ENCODE measurements at regions not wholly inside any gene's neighbourhood (a gene's known extent, or its start where the extent isn't known, plus 50 kb on each side); places are given as distances from the start of the nearest gene placed in this dataset.

DNA sequence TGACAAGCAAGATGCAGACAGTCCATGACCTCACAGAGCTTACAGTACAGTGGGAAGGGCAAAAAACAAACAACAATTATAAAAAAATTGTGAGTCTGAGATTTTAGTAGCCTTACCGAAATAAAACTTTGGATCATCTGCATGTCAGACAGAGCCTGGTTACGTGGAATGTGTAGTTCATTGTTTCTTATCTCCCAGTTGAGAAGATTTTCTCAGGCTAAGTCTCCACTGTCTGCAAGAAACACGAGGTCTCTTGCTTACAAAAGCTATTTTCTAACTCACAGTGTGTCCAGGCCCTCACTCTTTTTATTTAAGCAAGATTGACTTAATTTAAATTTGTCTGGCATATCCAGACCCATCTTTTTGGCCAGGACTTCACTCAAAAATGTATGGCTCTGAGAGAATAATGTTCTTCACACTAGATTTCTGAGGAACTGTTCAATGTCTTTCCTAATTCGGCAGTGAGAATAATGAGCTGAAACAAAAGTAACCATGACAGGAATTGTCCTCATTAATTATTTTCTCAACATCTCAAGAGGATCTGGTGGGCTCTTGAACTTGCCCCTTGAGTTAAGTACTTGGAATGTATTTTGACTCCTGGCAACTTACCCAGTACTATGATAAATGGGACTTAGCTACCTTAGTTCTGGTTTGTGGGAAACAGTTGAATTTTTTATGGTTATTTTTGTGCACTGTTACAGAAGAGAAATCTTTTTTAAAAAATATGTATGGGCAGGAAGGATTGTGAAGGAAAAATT lies 265.1 kb upstream of the COL8A1 start:
- DNase-seq (ENCODE audit: low spot score), result no peak

DNA sequence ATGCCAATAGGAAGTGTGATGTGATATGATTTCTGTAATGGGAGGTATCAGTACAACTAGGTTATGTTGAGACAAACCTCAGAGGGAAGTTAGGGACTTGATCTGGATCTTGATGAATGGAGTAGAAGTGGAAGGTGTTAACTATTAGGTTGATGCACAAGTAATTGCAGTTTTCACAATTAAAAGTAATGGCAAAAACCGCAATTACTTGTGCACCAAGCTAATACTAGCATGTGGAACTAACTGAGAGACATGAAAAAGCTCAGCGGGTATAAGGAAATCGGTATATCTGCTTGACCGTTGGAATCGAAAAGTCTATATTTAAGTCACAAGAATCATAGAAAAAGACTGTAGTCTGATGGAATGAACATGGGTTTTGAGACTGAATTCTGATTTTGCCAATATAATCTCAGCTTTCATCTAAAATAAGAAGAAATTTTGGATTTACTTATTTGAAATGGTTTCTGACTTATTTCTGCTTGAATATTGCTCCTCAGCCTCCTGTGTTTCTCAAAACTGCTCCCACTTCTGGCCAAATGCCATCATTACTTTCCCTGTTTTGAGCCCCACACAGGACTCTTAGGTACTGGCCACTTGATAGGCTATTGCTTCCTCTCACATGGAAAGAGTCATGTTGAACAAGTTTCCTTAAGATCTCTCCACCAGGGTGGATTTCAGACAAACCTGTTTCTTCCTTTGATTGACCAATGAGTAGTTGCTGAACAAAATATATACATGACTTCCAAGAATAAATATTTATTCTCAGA lies 271.5 kb upstream of the COL8A1 start:
- DNase-seq (ENCODE audit: low spot score), result peak; percentile 62

DNA sequence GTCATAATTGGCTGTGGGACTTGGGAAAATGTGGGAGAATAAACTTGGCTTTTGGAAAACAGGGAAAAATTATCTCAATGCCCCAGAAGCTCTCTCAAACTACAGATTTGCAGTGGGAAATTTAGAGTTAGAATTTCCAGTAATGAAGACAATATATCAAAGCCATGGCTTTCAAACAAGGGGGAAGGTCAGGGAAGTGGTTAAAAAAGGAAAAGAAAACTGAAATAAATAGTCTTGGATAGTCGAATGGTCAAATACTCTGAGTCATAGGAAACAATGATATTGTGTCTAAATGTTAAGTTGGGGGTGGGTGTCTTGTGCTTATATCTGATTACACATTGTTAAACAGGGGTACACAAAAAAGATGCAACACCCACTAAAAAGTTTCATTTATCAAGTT lies 272.4 kb upstream of the COL8A1 start:
- no peak for DNase-seq (ENCODE audit: low spot score)

DNA sequence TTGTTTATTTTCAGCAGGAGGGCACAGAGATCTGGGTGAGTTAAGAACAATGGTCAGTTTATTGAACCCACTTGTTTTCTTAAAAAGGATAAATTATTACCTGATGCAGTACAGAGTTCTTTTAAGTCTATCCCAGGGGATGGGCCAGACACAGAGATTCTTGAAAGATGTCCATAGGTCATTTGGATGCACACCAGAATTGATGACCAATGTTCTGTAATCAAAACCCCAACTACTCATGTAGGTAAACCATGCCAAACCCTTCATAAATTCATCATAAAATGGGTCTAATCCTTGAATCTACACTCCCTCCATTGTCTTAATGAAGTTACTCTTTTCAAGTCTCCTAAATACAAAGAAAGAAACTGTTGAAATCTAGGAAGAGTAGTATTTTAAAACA lies 273.0 kb upstream of the COL8A1 start:
- DNase-seq (ENCODE audit: low spot score), result no peak

DNA sequence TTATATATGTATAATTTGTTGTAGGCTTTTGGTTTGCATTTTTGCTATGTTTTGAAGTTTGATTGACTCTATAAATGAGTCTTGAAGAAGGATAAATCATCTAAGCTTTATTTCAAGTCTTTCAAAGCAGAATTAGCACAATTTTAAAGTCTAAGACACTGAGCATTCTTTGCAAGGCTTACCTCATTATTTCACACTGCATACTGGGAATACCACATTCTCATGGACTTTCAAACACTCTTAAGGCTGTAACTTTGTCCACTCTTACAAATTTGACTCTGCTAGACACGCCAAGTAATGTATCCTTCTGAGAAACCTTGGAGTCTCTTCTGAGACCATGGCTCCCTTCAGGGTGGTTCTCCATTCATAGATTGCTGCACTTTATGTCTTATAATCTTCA lies 281.3 kb upstream of the COL8A1 start:
- DNase-seq (ENCODE audit: low spot score), result no peak

DNA sequence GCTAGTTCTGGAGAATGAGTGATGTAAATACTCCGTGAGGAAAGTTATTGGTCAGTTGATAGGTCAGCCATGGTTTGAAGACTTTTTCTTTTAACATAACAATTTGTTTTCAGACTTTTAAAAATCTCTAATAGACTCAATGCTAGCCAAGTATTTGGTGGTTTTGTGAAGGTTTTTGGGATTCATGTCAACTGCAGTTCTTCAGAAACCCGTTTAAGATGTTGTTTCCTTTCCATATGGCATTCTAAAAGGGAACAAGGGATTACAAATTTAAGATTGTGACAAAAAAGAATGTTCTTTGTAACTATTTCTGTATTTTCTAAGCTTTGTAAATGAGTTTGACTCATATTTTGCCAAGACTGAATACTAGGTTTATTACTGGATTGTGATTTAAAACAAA lies 281.7 kb upstream of the COL8A1 start:
- DNase-seq (ENCODE audit: low spot score), result no peak

DNA sequence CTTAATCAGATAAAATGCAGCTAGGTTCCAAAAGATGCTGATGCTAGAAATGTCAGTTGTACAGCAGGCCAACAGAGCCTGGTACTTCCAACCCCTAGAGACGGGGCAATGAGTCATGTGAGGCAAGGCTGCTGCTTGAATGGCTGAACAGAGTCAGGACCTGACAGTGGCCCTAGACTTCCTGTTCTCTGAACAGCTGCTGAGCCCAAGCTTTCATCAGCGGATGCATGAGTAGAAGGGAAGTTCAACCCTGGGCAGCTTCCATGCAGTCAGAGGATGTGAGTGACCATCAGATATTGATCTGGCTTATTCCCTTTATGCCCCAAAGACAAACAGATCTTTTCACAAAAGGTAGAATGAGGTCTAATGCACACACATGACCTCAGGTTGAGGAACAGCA lies 282.9 kb upstream of the COL8A1 start:
- DNase-seq (ENCODE audit: low spot score), result no peak

DNA sequence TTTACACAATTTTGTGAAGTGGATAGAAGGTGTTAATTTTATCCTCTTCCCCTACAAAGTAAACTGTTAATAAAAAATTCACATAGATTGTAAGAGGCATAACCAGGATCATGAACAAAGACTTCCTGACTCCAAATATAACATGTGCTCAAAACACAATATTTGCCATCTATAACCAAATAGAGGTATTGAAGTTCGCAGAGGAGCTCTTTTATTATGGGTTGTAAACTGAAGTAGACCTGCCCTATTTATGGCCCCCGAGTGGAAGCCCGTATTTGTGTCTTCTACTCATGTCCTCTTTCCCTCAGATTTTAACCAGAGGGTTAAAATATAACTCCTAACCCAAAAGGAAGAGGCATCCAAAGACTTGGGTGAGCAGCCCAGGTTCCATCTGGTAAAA lies 285.6 kb upstream of the COL8A1 start:
- DNase-seq (ENCODE audit: low spot score), result no peak

DNA sequence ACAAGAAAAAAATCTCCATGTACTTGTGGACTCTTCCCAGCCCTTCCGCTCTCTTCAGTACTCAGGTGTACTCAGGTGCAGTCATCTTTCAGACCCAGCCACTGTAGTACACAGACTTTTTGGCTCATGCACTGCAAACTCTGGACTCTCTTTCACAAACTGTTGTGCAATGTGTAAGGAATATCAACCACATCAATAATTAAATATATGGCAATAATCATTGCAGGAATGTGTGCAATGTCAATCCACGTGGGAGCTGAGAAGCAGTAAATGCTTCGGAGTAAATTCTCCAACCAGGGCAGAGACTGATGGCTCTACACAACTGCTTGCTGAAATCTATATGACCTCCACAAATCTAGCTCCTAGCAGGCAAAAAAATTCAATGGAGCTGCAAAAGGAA lies 287.3 kb upstream of the COL8A1 start:
- DNase-seq (ENCODE audit: low spot score), result no peak

DNA sequence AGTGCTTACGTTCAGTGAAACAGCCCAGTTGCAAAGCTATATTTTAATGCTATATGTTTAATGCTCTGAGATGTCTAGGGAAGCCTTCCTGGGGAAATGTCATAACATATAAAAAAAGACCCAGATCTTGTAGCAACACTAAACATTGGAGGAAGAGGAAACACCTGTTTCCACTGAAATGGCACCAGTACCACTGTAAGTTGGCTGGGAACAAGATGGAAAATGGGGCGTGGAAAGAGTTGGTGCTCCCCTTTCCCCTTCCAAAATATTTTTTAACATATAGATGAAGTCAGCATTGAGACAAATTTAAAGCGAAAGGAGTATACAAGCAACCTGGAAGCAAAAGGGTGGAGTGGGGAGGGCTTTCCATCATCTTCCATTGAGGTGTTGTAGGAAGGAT lies 289.9 kb upstream of the COL8A1 start:
- DNase-seq (ENCODE audit: low spot score), result no peak

DNA sequence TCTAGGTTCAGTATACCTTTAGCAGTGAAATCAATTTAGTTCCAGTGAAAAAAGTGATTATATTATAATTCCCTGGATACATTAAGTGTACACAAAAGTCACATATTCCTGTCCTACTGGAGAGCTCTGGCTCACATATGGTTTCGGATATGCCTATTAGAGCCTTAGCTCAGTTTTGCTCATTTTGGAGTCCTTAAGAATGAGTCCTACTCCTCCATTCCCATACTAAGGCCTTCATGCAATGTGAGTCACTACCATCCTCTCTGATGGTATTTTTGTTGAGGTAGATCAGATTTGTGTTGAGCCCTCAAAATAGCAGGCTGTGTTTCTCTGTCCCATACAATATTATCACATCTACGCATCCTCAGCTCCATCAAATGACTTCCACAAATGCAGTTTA lies 294.2 kb upstream of the COL8A1 start:
- no peak for DNase-seq (ENCODE audit: low spot score)

DNA sequence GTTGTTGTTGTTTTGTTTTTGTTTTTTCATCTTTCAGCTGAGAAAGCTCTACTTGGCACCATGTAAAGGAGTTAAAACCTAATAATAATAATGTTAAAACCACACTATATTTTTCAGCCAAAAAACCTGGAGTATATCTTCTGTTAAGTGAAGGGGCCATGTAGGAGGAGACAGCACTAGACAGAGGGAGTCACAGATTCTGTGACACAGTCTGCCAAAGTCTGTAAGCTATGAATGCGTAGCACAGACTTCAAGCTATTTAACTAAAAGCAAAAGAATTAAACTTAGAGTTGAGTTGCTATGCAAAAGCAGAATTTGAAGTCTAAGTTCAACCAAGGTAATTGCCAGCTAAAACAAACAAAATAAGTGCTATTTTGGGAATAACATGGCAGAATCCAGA lies 296.0 kb upstream of the COL8A1 start:
- DNase-seq (ENCODE audit: low spot score), result no peak

DNA sequence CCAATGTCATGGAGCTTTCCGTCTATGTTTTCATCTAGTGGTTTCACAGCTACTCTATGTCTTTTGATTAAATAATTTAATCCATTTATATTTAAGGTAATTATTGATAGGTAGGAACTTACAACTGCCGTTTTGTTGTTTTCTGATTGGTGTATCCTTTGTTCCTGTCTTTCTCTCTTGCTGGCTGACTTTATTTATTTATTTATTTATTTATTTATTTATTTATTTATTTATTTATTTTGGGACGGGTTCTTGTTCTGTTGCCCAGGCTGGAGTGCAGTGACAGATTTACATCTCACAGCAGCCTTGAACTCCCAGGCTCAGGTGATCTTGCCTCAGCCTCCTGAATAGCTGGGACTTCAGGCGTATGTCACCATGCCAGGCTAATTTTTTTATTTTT lies 299.2 kb upstream of the COL8A1 start:
- no peak for DNase-seq (ENCODE audit: low spot score)

DNA sequence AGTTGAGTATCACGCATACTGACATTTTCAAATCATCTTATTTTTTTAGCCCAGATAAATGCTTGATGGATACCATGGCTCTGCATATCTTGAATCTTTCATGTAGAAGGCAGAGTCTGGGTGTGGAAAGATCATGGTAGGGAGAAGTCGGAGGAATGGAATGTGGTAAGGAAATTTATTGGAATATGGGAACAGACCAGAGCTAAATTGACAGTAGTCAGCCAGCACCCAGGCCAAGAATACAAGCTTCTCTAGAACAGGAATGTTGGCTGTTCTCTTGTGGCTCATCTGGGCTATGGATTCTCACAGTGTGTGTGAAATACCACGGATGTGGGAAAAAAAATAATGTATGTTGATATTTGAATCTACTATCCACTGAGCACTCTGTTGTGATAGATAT lies 305.7 kb upstream of the COL8A1 start:
- no peak for DNase-seq (ENCODE audit: low spot score)

DNA sequence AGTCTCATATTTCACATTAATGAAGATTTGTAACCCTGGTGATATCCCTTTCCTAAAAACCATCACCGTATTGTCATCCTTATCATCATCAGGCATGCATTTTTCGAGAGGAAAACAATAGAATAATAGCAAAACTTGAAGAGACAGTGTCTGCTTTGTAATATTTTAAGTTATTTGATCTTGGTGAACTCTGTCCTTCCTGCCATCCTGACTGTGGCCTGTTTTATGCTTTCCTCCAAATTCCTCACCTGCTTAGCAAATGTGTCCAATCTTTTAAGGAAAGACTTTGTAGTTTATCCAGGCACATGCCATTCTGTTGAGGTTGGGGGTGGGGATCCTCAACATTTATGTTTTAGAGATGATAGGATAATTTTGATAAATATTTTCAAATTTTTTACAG lies 306.1 kb upstream of the COL8A1 start:
- DNase-seq (ENCODE audit: low spot score), result no peak

DNA sequence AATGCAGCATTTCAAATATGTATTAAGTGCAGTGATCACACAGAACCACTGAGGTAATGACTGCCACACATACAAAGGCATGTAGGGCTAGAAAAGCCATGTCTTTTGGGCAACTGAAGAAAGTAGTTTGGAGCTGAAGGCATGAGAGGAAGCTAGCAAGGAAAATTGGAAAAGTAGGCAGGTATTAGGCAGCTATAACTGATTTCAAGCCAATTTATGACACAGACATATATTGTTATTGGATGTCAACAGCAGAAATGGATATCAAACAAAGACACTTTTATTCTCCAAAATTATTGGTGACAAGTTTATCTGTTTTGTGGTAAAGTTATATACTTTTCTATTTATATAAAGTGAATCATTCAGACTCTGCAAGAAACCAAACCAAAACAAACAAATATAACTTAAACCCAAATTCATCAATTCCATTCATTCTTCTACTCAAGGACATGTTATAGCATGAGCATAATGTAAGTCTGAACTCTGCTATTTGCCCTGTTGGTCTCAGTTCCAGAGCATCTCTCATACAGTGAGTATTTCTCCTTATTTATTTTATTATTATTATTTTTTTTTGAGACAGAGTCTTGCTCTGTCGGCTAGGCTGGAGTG lies 307.4 kb upstream of the COL8A1 start:
- DNase-seq (ENCODE audit: low spot score), result no peak

DNA sequence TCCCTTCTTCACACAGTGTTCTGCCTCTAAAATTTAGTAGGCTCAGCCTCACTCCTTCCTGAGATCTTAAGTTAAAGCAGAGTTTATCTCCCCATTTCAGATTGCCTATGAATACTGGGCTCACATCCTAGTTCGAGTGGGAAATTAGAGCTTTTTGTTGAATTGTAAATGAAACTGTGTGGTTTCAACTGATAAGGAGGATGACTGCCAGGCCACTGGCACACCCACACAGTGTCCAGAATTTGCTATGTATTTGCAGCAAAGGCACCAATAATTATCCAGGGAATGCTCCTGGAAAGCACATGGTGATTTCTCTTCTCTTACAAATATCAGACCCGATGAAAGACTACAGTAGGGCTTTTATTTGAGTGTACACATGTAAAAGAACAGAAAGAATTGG lies 308.1 kb upstream of the COL8A1 start:
- DNase-seq (ENCODE audit: low spot score), result no peak

DNA sequence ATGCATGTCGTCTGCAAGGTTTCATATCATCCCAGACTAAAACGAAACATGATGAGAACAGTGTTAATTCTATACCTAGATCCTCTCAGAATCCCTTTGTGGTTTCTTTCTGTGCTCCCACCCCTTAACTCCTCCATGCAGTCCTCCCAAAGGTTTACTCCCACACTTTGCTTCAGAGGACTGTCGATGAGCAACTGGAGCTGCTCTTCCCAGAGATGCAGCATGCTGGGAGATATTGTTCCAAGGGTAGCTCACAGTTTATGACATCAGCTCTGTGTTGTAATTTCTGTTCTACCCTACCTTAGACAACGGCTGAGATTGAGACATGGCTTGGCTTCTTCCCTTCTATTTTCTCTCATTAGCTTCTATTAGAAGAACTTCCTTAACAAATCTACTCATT lies 313.0 kb upstream of the COL8A1 start:
- no peak for DNase-seq (ENCODE audit: low spot score)

DNA sequence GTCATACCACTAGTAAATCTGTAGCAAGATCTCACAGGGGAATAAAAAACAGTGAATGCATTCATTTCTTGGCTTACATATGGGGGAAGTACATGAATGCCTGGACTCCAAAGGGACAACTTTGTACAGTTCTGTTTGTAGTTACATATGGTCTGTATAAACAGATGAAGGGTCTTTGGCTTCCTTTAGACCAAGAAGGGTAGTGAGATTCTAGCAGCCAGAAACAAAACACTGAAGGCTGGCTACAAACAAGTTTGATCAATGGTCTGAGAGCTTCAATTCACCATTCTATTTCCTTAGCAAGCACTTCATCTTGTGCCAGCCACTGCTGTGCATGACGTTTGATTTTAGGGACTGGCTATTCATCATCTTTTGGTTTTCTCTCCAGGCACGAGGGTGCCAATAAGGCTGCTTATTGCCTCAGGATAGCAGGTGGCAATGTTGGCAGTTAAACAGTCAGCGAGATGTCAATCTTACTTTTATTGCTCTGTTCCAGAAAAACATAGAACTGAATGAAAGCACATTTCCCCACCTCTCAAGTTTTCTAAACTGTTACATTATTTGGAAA lies 313.7 kb upstream of the COL8A1 start:
- no peak for DNase-seq (ENCODE audit: low spot score)

DNA sequence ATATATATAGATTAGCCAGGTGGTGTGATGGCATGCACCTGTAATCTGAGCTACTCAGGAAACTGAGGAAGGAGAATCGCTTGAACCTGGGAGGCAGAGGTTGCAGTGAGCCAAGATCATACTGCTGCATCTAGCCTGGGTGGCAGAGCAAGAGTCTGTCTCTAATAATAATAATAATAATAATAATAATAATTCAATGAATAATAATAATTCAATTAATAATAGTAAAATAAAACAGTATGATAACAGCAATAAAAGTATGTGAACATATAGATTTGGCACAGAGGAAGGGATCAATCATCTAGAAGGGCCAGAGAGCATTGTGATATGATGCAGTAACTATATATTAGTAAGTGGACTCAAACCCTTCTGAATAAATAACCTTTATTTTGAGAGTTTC lies 314.5 kb upstream of the COL8A1 start:
- no peak for DNase-seq (ENCODE audit: low spot score)

DNA sequence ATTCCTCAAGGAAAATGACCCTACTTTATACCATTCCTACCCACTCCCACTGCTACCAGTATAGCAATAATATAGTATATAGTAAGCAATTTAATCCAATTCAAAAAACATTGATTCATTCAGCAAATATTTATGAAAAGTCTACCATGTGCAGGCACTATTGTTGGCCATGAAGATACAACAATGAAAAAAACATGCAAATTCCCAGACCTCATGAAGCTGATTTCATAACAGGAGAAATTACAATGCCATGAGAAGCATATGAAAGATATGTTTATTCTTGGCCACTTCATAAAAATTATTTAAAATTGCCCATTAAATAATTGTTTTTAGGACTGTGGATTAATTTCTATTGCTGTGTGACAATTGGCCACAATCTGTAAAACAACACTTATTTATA lies 315.8 kb upstream of the COL8A1 start:
- DNase-seq (ENCODE audit: low spot score), result no peak

DNA sequence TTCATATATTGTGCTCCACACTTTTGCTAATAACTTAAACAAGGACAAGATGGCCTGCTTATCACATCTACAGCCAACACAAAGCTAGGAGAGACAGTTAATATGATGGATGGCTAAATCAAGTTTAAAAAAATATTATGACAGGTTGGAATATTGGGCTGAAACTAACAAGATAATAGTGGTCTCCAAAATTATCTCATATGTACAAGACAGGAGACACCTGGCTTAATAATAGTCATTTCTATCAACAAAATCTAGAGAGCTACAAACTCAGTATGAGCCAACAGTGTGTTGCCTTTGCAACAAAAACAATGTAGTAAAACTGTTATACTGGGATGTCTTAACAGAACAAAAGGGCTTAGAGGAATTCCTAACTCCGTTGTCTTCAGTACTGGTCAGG lies 317.1 kb upstream of the COL8A1 start:
- no peak for DNase-seq (ENCODE audit: low spot score)

DNA sequence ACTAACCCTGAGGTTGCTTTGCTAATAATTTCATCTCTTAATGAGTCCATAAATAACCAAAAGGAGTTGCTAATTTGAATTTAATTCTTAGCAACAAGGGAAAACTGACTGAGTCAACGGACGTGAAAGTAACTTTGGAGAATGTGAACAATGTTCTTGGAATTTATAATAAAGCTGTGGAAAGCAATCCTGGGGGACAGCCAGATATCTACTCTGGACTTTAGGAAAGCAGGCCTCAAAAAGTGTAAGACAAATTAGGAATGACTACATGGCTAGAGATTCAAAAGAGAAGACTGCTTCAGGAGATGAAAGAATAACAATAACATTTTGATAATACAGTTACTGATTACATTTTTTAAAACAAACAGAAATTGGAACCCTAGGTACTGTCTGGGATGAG lies 318.4 kb upstream of the COL8A1 start:
- no peak for DNase-seq (ENCODE audit: low spot score)

Data from HT-29 (cell line).